GM21786 (cell line): ENCODE measurements at regions not wholly inside any gene's neighbourhood (a gene's known extent, or its start where the extent isn't known, plus 50 kb on each side); places are given as distances from the start of the nearest gene placed in this dataset.
A peak's percentile ranks its signal among the peaks of the same experiment; 100 is the strongest.

ENCODE experiments used
- ATAC-seq: cut with Tn5 transposase; IDR thresholded peaks from one replicate; pipeline ENCODE4 v1.9.1; 2021; ENCODE audit not compliant: unreplicated experiment

DNA sequence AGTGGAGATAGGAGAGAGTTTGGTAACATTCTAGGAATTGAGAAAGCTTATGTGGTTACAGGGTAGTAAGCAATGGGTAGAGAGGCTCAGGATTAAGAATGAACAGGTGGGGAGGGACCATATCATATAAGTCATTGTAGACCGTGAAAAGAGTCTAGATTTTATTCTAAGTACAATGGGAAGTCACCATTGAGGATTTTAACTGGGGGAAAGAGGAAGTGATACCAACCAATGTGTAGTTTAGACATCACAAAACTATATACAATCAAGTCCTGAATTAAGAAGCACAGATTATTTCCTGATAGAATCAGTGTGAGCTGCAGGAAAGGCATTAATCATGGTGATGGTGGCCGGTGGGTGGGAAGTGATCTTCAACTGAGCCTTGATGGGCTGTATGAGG, 178.3 kb upstream of the ZIC3 start:
- ATAC-seq: peak; percentile 60

GRCh38 chrX:137366018-137366633, 199.8 kb upstream of the ZIC3 start:
- ATAC-seq: no peak

DNA sequence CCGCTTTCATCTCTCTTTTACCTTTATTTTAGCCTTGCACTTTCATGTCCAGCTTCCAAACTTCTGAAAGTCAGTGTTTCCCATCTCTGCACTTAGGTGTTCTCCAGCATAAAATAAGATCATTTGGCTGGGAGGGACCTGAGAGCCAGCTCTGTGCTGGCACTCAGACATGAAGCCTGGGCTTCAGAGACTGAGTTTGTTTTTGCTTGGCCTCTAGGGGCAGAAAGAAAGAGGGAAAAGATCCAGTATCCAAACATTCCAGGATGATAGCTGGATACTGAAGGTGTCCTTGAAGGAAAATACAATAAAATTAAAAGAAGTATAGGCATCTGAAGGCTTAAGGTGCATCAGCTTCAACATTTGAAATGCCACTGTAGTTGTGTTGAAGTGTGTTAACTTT, 202.4 kb upstream of the ZIC3 start:
- ATAC-seq: no peak

DNA sequence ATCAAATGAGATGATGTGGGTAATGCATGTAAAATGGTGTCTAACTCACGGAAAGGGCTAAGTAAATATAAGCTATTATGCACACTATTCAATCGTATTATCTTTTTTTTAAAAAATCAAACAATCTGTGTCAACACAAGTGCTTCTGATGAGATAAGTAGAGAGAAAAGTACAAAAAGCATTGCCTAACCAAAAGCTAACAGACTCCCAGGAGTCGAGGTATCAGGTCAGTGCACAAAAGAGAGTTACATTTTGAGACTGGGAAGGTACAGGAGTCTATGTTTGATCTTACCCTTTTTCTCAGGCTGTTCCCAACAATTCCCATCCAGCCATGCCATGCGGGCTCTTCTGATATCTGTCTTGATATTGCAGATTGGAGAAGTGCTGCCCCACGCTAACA, 203.3 kb upstream of the ZIC3 start:
- no peak for ATAC-seq

- no peak for ATAC-seq
These were observed 211.1 kb upstream of the ZIC3 start for GRCh38 chrX:137354851-137355250.

GRCh38 chrX:137353404-137353803, 212.5 kb upstream of the ZIC3 start:
- no peak for ATAC-seq

DNA sequence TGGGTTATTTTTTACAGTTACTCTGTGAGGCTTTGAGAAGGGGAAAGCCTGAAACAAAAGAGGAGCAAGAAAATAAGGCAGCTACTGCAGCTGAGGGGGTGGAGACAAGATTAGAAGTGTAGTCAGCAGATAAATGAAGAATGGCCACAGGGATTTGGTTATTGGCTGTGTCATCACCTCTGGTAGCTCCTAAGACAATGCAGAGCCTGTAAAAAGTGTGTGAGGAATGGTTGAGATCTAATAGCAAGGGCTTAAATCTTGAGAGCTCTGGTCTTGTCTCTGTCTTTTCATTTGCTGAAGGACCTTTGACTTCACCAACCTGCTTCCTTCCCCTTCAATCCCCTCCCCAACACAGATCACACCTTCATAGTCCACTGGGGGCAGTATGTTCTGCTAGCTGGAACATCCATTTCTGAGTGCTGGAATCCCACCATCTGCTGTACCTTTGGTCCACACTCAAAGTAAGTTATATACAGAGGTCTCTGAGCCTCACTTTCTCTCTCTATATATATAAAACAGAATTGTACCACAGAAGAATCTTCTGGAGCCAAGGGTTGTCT, 213.7 kb upstream of the ZIC3 start:
- no peak for ATAC-seq

- ATAC-seq: no peak
These were observed 223.0 kb upstream of the ZIC3 start for GRCh38 chrX:137342969-137343368.

DNA sequence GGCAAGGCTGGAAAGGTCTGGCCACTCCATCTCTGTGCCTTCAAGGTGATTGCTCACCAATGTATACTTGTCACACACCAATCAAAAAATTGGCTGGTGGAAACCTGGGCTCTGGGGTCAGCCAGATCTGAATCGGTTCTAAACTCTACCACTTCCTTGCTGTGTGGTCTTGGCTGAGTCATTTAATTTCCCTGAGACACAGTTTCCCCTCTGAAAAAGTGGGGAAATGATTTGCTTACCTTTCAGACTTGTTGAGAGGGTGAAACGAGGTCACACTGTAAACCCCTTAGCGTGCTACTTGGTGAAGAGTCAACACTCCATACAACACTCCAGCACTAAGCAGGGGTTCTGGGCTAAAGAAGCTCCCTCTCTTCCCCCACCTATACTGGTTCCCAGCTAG, 252.3 kb upstream of the ZIC3 start:
- ATAC-seq: no peak

- ATAC-seq: no peak
These were observed 260.5 kb upstream of the ZIC3 start for GRCh38 chrX:137305404-137305803.

DNA sequence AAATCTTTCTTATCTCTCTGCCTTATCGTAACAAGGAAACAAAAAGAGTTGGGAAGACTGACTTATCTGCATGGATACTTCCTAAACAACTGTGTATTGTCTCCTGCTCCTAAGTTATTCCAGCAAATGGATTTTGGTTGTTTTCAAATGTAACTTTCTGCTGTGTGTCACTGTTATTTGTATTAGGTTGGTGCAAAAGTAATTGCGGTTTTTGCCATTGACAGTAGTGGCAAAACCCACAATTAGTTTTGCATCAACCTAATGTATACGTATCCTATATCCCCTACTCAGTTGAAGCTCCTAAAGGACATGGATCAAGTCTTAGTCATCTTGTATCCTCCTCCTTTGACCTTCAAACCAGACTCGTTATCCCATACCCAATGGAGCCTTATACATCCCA, 263.4 kb upstream of the GPR101 start:
- ATAC-seq: no peak

DNA sequence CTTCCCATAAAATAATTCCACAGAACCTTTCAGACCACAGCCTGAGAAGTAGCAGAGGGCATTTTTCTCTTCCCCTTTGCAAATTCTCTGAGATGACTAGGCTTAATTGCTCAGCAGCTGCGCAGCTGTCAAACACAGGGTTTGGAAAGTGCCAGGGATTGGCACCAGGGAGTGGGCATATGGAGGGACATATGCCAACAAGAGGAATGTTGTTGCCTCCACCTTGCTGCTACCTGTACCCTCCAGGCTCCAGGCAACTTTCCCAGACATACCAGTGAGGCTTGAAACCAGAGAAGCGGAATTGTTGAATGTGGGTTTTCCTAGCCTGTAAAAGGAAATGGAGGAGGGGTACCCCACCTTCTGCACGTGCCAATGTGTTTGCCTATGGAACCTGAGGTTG, 256.2 kb upstream of the GPR101 start:
- no peak for ATAC-seq

GRCh38 chrX:137287191-137287590, 253.4 kb upstream of the GPR101 start:
- ATAC-seq: no peak

DNA sequence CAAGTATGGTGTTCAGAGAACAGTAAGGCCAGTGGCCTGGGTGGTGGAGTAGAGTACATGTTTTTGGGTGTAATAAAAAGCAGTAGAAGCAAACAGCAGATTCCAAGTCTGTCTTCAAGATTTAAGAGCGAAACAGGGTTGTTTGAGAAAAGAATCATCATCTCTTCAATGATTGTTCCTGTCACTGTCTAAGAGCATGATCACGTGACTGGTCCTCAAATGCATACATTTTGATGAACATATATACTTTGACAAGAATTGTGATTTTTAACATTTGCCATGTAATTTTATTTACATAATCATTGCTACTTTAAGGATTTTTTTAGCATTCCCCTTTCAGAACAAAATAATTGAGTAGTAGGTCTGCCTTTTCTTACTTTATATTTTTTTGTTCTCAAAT, 252.6 kb upstream of the GPR101 start:
- no peak for ATAC-seq

DNA sequence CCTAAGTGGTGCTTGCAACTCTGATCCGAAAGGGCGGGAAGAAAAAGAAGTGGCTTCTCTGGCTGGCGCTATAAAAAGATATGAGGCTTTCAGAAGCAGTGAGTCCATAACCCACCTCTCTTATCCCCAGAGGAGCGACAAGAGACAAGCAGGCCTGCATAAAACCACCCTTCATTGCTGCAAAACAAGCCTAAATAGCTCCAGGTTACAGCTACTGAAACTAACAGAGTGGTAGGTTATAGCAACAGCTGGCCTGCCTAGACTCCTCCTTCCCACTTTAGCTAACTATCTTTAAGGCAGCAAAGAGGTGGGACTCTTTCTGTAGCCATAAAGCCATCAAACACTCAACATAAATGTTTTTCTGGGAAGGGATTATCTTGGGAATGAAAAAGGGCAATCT, 245.0 kb upstream of the GPR101 start:
- no peak for ATAC-seq

DNA sequence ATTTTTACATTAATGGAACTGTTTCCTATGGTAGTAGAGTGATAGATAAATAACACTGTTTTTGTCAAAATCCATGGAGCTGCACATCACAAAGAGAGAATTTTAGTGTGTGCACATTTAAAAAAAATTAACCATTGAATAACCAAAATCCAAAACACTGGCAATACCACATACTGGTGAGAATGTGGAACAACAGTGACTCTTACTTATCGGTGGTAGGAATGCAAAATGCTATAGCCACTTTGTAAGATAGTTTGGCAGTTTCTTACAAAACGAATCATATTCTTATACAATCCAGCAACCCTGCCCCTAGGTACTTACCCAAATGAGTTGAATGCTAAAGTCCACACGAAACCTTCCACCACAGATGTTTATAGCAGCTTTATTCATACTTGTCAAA, 229.6 kb upstream of the GPR101 start:
- no peak for ATAC-seq

GRCh38 chrX:137245183-137245582, 211.4 kb upstream of the GPR101 start:
- no peak for ATAC-seq

GRCh38 chrX:137236837-137237236, 203.0 kb upstream of the GPR101 start:
- no peak for ATAC-seq

DNA sequence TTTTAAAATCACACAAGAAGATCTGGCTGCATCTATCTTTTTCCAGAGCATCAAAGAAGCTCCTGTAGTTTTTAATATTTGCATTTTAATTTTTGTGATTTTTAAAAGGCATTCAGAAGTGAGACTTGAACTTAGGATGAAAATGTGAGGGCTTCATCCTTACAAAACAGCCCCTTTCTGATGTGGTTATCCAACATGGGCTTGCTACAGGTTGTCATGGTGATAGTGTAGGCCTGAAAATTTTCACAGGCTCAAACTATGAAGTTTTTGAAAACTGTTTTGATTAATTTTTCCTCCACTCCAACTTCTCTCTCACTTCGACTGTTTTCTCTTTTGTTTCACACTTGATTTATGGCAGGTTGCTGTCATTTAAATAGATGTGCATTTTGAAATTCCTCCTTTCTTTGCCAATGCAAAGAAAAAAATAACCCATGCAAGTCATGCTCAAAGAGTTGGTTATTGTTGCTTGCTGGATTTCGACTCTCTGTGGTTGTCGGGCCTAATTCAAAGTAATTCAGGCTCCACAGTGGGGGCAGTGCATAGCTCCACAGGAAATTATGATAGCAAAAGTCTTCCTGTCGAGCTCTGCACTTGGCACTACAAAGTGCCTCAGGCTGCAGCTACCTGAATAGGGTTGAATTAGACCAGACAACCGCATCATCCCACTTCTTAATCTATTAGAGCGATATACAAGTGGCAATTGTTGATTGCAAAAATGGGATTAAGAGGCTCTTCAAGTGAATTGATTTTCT, 201.0 kb upstream of the GPR101 start:
- ATAC-seq: no peak

GRCh38 chrX:137233478-137233877, 199.7 kb upstream of the GPR101 start:
- no peak for ATAC-seq

GRCh38 chrX:137227151-137227550, 193.4 kb upstream of the GPR101 start:
- ATAC-seq: no peak

GRCh38 chrX:137215467-137215866, 181.7 kb upstream of the GPR101 start:
- ATAC-seq: no peak
